Prostate gland (tissue), 2 donors: ENCODE measurements at regions not wholly inside any gene's neighbourhood (a gene's known extent, or its start where the extent isn't known, plus 50 kb on each side); places are given as distances from the start of the nearest gene placed in this dataset.
A peak's percentile ranks its signal among the peaks of the same experiment; 100 is the strongest.

ENCODE experiments used
- DNase-seq: peaks from one replicate; pipeline ENCODE4 v3.0.0-alpha.2; 2019; ENCODE audit warnings: low spot score
- H3K27ac ChIP-seq, 2 donors: fragments of 200-600 bp; sonication (generic); 2 replicates each; pipeline ENCODE4 v1.5.1; 2017 to 2019
- H3K27me3 ChIP-seq: fragments of 200-600 bp; sonication (generic); replicated peaks from 2 replicates; pipeline ENCODE4 v1.5.1; 2019; ENCODE audit not compliant: insufficient read depth
- H3K36me3 ChIP-seq, 2 donors: fragments of 200-600 bp; sonication (generic); 1 replicate in 1 of 2; 2 replicates in 1 of 2; pipeline versions ENCODE4 v1.5.1 to v1.8.1; 2017 to 2019
- H3K4me1 ChIP-seq: fragments of 200-600 bp; sonication (generic); replicated peaks from 2 replicates; pipeline ENCODE4 v1.5.1; 2019
- H3K4me3 ChIP-seq, 2 donors: fragments of 200-600 bp; sonication (generic); 2 replicates each; pipeline ENCODE4 v1.5.1; 2017 to 2019
- H3K9me3 ChIP-seq: fragments of 200-600 bp; sonication (generic); 2 replicates; pipeline ENCODE4 v1.5.1; 2017
- POLR2A ChIP-seq: fragments of 450-650 bp; IDR thresholded peaks from one replicate; pipeline ENCODE4 v1.6.1; 2016; ENCODE audit warnings: antibody characterized with exemption, mild to moderate bottlenecking
- POLR2AphosphoS5 ChIP-seq: sonication (generic); formaldehyde crosslinking; IDR thresholded peaks from one replicate; pipeline ENCODE4 v1.6.1; 2017; ENCODE audit warnings: antibody characterized with exemption
- WGBS: methylation state at CpG from one replicate; pipeline ENCODE4 v1.1.5; 2018; 5-methylcytosine and 5-hydroxymethylcytosine counted together
- intact Hi-C: fragments of 100-400 bp; cut with DNase I; formaldehyde crosslinking; loops from one replicate; pipeline ENCODE4 v1.14.2; 2022
- TF ChIP-seq, protein P1 (sequence below), 4 experiments: fragments of 200-600 bp in 2 of 4; fragments of 450-650 bp in 2 of 4; sonication (generic) in 2 of 4; IDR thresholded peaks; 1 replicate in 3 of 4; 2 replicates in 1 of 4; pipeline ENCODE4 v1.5.1; 2016 to 2019; ENCODE audit warnings: antibody characterized with exemption in 4 of 4, mild to moderate bottlenecking in 2 of 4, moderate library complexity in 2 of 4

DNA sequence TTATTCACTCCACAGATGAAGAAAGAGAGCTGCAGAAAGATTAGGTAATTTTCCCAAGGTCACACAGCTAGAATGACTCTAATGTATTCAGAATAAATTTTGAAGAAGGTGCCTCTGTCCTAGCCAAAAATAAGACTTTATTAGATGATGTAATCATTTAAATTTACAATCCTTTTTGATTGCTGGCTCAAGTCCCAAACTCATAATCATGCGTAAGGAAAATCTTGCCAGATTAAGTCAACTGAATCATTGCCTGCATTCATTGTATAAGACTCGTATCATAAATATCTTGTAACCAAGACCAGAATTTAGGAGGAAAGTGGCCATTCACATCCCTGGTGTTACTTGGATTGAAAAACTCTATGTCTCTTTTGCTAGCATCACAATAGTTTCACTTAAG is 53.1 kb upstream of the STK39 start:
- no peaks in the 10 kb centered on the region for H3K4me1 ChIP-seq
- no peak overlapping the region for H3K27ac ChIP-seq
- no peaks in the 10 kb centered on the region for H3K36me3 ChIP-seq
- no peak for DNase-seq
- H3K27me3 ChIP-seq, result no peaks in the 10 kb centered on the region
- intact Hi-C loops, result no loop called here
- TF ChIP-seq, protein P1, sequence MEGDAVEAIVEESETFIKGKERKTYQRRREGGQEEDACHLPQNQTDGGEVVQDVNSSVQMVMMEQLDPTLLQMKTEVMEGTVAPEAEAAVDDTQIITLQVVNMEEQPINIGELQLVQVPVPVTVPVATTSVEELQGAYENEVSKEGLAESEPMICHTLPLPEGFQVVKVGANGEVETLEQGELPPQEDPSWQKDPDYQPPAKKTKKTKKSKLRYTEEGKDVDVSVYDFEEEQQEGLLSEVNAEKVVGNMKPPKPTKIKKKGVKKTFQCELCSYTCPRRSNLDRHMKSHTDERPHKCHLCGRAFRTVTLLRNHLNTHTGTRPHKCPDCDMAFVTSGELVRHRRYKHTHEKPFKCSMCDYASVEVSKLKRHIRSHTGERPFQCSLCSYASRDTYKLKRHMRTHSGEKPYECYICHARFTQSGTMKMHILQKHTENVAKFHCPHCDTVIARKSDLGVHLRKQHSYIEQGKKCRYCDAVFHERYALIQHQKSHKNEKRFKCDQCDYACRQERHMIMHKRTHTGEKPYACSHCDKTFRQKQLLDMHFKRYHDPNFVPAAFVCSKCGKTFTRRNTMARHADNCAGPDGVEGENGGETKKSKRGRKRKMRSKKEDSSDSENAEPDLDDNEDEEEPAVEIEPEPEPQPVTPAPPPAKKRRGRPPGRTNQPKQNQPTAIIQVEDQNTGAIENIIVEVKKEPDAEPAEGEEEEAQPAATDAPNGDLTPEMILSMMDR (IDR thresholded peaks at IDR 0.05), result no peak
- peak; percentile 34 for TF ChIP-seq POLR2AphosphoS5
- TF ChIP-seq POLR2A, result no peak
- H3K9me3 ChIP-seq, result no peaks in the 10 kb centered on the region
- WGBS, result 14% methylated on average over 2 of the region's 2 CpGs
- no peak overlapping the region for H3K4me3 ChIP-seq

DNA sequence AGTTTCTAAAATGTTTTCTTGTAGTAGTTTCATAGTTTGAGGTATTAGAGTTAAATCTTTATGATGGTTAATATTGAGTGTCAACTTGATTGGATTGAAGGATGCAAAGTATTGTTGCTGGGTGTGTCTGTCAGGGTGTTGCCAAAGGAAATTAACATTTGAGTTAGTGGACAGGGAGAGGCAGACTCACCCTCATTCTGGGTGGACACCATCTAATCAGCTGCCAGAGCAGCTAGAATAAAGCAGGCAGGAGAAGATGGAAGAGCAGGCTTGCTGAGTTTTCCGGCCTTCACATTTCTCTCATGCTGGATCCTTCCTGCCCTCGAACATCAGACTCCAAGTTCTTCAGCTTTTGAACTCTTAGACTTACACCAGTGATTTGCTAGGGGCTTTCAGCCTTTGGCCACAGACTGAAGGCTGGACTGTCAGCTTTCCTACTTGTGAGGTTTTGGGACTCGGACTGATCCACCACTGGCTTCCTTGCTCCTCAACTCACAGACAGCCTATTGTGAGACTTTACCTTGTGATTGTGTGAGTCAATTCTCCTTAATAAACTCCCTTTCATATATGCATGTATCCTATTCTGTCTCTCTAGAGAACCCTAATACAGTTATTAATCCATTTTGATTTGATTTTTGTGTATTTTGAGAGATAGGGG is 56.8 kb upstream of the STK39 start:
- WGBS, result 98% methylated on average over 3 of the region's 3 CpGs
- intact Hi-C loops, result no loop called here

DNA sequence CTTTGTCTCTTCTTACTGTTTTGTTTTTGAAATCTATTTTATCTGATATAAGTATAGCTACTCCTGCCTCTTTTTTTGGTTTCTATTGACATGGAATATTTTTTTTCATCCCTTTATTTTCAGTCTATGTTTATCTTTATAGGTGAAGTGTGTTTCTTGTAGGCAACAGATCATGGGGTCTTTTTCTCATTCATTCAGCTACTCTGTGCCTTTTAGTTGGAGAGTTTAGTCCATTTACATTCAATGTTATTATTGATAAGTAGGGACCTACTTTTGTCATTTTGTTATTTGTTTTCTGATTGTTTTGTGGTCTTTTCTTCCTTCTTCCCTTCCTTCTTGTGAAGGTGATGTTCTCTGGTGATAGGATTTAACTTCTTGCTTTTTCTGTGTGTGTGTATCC is 60.0 kb upstream of the STK39 start:
- no peak for DNase-seq
- intact Hi-C loops, result no loop called here
- Histone ChIP-seq H3K36me3 (no peaks in the 10 kb centered on the region), H3K9me3 (no peaks in the 10 kb centered on the region), H3K4me3 (no peak overlapping the region), H3K27ac (no peak overlapping the region), H3K27me3 (no peaks in the 10 kb centered on the region), H3K4me1 (no peaks in the 10 kb centered on the region)
- TF ChIP-seq POLR2AphosphoS5, result no peak
- no peak for TF ChIP-seq POLR2A
- TF ChIP-seq, protein P1 (IDR thresholded peaks at IDR 0.05), result no peak

More for the DNA sequence above, 56.8 kb upstream of the STK39 start:
- H3K27me3 ChIP-seq, result no peaks in the 10 kb centered on the region
- H3K27ac ChIP-seq, result no peak overlapping the region
- no peak for DNase-seq
- no peaks in the 10 kb centered on the region for H3K9me3 ChIP-seq
- no peaks in the 10 kb centered on the region for H3K36me3 ChIP-seq
- H3K4me1 ChIP-seq, result no peaks in the 10 kb centered on the region
- no peak for TF ChIP-seq POLR2A
- TF ChIP-seq POLR2AphosphoS5, result no peak
- TF ChIP-seq, protein P1 (IDR thresholded peaks at IDR 0.05), result no peak
- no peak overlapping the region for H3K4me3 ChIP-seq

DNA sequence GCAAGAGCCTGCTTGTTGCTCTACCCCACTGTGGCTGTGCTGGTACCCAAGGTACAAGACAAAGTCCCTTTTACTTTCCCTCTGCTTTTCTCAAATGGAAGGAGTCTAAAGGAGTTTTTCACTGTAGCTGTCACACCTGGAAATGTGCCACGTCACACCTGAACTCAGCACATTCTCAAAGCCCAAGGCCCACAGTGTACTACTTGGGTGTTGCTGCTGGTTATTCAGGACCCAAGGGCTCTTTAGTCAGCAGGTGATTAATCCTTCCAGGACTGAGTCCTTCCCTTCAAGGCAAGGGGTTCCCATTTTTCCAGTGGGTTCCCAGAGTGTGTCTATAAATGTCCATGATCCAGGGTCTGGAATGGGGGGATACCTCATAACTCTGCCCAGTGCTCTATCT is 63.2 kb upstream of the STK39 start:
- TF ChIP-seq, protein P1 (IDR thresholded peaks at IDR 0.05), result no peak
- TF ChIP-seq POLR2A (no peak), POLR2AphosphoS5 (no peak)
- H3K27me3 ChIP-seq, result no peaks in the 10 kb centered on the region
- H3K4me3 ChIP-seq, result no peak overlapping the region
- no peak for DNase-seq
- no peaks in the 10 kb centered on the region for H3K4me1 ChIP-seq
- WGBS, result 100% methylated on average over 1 of the region's 1 CpG
- H3K27ac ChIP-seq, result no peak overlapping the region
- no peaks in the 10 kb centered on the region for H3K9me3 ChIP-seq
- no peaks in the 10 kb centered on the region for H3K36me3 ChIP-seq
- intact Hi-C loops, result no loop called here

DNA sequence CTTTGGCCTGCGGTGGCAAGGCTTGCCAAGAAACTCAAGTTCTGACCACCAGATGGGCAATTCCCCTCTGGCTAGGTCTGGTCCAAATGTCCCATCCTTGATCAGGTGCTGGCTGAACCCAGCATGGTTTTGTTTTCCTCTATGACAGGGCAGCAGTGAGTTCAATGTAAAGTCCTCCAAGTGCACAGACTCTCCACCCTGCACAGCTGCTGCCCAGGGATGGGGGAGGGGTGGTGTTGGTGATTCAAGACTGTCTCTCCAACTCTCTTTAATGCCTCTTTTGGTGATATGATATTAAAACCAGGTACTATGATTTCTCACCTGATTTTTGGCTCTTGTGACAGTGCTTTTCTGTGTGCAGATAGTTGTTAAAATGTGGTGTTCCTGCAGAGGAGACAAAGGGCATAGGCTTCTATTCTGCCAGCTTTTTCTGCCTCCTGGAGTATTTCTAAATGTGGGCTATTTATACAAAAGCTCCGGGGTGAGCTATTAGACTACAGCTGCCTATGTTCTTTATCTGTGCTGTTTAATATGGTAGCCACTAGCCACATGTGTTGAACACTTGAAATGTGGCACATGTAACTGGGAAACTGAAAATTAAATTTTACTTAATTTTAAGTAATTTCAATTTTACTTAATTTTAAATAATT is 64.0 kb upstream of the STK39 start:
- H3K27ac ChIP-seq, result no peak overlapping the region
- 63% methylated on average over 2 of the region's 2 CpGs for WGBS
- no peaks in the 10 kb centered on the region for H3K27me3 ChIP-seq
- intact Hi-C loops, result no loop called here
- no peak for DNase-seq
- H3K36me3 ChIP-seq, result no peaks in the 10 kb centered on the region
- H3K4me1 ChIP-seq, result no peaks in the 10 kb centered on the region
- TF ChIP-seq POLR2AphosphoS5 (no peak), POLR2A (no peak)
- TF ChIP-seq, protein P1 (IDR thresholded peaks at IDR 0.05), result no peak
- no peak overlapping the region for H3K4me3 ChIP-seq
- H3K9me3 ChIP-seq, result no peaks in the 10 kb centered on the region
